Eye (tissue), 1 donor: ENCODE measurements at regions not wholly inside any gene's neighbourhood (a gene's known extent, or its start where the extent isn't known, plus 50 kb on each side); places are given as distances from the start of the nearest gene placed in this dataset.

Source experiments
- DNase-seq: peaks from one replicate; pipeline ENCODE4 v3.0.0-alpha.2; 2015

DNA sequence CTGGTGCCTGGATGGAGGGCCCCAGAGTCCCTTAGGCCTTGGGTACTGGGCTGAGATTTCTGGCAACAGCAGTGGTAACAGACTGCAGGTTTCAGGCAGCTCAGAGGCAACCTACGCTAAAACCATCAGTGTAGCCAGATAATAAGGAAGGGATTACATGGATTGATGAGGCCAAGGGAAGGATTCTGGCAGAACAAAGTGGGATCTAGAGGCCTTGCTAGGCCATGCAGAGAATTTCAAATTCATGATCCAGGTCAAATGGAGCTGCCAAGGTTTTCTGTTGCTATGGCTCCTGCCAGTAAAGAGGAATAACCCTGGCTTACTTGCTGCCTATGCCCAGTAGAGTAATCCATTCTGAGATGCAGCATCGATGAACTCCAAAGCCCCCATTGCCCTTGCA lies 445.7 kb downstream of the ADRA2A start:
- no peak for DNase-seq

DNA sequence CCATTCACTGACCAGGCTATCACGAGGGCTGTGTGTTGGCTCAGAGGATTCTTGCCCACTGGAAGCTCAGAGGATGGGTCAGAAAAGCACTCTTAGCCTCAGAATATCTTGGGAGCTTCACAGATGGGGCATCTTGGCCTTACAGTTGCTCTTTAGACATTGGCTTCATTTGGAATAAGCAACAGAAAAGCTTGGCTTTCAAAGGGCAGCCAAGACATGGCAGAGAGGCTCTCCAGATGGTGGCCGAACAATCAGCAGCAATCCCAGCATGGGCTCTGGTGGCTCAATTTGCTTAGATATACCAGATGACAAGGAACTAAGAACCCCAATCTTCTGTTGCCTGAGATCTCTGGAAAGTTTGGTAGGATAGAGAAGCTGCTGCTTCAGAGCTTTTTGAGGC lies 446.2 kb downstream of the ADRA2A start:
- DNase-seq = no peak

DNA sequence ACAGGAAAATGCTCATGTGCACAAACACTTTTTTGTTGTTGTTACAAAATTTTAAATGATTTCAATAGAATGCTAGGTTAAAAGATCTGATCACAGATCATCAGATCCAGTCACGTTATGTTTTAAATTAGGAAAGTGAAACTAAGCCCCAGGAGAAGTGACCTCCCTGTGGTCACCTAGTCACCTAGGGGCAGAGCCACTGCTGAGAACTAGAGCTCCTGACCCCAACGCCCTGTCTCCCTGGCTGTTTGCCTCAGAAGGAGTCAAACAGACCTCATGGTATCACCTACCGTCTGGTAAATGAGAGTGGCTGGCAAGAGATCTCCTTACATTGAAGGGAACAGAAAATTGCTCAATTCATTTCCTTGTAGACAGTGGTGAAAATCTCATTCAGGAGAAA lies 447.3 kb downstream of the ADRA2A start:
- no peak for DNase-seq

DNA sequence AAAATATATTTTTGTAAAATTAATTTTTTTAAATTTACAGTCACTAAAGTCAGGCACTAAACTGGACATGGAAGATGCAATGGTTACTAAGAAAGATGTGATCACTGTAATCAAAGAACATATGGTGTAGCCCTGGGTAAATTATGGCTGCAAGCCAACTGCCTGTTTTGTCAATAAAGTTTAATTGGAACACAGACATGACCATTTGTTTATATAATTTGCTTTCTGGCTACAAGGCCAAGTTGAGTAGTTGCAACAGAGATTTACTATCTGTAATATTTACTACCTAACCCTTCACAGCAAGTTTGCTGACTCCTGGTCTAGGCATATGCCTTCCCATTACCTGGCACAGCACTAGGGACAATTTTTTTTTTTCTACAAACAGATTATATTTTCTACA lies 448.9 kb downstream of the ADRA2A start:
- DNase-seq = no peak

DNA sequence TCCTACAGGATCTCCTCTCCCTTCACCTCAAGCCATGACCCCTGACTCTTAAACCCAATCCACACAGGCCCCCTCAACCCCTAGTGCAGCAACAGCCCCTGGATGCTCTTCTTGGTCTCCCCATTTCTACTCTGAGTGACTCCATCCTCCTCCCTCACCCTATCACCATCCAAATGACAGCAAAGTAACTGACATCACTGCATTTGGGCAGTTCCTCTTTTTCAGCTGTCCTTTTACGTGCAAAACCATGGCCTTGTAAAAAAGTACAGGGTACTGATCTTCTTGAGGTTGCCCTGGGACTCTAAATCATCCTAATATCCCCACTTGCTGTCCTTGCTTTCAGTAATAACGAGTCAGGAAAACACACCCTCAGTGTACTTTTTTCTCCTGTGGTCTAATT lies 454.9 kb downstream of the ADRA2A start:
- no peak for DNase-seq

DNA sequence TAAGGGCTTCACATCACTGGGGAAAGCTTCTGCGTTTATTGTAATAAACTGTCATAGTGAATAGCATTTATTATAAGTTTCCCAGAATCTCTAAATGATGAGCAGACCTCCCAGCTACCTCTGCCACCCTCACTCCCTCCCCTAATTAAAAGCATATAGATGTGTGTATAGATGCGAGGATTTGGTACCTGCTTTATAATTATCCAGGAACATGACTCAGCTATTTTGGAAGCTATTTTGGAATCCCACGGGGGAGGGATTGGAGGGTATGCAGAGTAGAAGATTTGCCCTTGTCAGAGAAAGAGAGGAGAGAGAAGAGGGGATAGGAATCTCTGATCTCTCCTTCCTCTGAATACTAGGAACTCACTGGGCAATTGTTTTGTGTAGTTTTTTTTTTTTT lies 455.3 kb downstream of the ADRA2A start:
- DNase-seq = no peak

DNA sequence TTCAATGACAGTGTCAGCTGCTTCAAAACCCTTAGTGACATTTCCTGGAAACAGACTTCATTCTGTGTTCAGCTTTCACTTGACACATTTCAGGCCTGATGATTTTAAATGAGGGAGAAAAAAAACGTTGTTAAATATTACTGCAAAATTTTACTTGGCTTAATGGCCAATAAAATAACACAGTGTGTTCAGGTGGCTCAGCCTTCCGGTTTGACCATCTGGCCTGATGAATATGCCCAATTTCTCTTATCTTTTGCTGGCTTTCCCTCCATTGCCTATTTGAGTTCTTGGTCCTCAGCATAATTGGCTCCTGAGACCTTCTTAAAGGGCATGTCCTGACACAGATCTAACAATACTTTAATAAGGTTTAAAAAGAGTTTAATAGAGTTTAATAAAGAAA lies 462.4 kb downstream of the ADRA2A start:
- DNase-seq = no peak

DNA sequence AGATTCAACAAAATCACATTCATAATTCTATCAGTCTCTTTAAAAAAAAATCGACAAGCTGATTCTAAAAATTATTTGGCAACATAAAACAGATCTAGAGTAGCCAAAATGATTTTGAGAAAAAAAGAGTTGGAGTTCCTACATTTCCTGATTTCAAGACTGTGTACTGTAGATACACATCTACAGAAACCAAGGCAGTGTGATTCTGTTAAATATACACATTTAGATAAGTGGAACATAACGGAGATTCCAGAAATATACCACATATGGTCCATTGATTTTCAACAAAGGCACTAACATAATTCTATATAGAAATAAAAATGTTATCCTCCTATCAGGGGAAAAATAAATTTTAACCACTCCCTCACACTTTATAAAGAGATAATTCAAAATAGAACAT lies 467.0 kb downstream of the ADRA2A start:
- DNase-seq = no peak

DNA sequence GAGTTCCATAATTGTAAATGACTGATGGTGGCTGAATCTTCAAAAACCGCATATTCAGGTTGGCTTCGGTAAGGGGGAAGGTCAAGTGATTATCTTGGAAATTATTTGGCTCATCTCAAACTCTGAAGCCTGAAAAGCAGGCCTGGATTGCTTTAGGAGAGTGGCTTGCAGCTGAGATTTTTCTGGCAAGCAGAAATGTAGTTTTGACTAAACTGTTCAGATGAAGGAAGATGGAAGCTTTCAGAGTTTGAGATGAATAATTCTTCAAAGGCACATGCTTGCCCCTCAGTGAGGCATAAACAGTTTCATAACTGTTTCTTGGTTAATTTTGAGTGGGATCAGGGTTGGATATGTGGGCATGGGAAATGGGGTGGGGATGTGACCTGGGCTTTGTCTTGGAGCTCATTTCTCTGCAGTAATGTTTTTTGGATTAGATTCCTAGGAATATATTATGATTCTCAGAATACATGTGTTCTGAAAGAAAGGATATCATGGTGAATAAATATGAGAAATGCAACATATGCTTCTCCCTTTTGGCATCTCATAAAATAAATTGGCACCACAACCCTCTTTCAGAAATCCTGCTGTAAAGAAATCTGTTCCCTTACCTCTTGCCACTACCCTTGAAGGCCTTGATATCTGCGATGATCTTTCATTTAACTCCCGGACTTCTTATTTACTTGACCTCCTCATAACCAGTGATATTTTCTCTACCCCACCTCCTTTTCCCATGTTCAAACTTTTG lies 469.2 kb downstream of the ADRA2A start:
- no peak for DNase-seq

DNA sequence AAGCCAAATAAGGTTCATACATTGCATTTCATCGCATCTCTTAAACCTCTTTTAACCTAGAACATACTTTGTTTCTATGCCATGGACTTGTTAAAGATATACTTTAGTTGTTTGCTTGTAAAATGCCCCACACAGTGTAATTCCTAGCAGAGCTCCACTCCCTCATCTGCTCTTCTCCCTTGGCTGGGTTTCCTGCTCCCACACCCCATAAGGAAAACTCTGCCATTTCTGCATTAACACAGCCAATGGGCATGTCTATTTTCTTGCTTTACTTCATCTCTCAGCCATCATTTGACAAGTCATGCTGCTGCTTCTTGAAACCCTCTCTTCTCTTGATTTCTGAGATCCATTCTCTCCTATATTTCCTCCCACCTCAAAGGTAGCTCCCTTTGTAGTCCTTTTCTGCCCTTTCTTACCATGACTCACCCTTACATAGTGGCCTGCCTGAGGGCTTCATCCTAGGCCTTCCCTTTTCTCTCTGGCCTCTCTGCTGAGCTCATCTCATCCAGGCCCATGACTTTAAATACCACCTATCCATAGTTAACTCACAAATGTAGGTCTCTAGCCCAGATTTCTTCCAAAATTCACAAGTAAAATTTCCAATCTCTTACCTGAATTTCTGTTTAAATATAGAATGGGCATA lies 471.4 kb downstream of the ADRA2A start:
- DNase-seq = no peak

DNA sequence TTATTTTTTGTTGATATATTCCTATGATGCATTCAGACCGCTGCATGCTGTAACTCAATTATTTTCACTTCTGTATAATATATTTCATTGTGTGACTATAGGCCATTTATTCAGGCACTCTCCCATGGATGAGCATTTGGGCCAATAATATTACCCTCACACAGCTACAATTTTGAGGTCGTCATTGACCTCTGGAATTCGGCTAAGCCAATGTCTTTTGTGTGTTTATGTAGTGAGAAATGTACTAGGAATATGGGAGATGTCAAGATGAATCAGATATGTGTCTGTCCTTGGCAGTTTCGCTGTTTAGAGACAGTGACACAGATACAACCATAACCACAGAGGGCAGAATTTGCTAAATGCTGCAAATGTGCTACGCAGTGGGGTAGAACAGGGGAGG lies 474.2 kb downstream of the ADRA2A start:
- peak; percentile 19 for DNase-seq

DNA sequence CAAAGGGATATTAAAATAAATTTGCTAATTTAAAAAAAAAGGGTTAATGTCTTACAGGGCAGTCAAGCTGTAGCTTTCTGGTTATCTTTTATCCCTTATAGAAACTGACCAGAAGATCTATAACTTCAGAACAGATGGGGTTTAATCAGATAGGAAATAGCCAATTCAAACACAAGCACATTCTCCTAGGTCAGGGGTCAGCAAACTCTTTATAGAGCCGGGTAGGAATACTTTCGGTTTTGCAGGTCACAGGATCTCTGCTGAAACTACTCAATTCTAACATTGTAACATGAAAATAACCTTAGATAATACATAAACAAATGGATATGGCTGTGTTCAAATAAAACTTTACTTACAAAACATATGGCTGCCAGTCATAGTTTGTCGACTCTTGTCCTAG lies 479.8 kb downstream of the ADRA2A start:
- DNase-seq = no peak

DNA sequence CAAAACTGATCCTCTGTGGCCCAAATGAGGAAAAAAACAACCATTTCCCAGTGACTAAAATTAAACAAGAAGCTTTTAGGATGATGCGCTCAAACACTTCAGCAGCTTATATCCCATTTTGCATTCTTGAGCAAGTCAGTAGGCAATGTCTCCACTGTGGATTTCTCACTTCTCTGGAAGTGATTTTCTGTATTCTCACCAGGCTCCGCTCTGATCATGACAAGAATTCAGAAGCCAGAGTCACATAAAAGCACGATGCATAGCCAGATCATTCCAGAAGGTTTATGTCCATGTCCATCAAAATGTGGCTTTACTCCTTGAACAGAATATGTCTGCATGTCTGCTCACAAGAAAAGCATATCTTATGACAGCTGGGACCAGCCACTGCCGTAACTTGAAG lies 481.4 kb downstream of the ADRA2A start:
- no peak for DNase-seq

DNA sequence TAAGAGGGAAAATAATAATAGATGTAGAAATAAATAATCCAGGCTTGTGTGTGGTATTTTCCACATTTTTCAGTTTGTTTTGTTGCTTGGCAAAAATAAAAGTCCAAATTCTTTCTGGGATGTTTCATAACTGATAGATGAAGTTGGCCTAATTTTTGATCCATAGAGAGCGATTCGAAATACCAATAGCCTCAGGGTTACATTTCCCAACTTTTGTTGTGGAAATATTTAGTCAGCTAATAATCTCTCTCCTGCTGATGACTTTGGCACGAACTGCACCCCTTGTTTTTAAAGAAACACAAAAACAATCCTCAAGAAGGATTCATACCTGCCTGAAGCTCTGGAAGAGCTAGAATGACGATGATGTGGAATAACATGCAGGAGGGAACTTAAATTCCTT lies 483.2 kb downstream of the ADRA2A start:
- no peak for DNase-seq

DNA sequence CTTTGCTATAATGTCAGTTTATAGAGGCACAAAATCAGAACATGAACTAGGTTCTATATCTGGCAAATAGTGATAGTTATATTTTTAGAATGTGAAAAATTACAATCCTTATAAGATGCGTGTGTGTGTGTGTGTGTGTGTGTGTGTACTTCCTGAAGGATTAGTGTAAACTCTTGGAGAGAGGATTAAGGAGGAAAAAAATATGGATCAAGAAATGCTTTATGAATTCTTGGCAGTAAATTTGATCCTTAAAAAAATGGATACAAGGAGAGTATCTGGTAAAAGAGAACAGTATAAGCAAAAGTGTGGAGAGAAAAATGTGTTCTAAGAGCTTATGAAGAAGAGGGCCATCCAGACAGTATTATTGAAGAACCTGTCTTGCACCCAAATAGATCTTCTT lies 484.3 kb downstream of the ADRA2A start:
- no peak for DNase-seq

DNA sequence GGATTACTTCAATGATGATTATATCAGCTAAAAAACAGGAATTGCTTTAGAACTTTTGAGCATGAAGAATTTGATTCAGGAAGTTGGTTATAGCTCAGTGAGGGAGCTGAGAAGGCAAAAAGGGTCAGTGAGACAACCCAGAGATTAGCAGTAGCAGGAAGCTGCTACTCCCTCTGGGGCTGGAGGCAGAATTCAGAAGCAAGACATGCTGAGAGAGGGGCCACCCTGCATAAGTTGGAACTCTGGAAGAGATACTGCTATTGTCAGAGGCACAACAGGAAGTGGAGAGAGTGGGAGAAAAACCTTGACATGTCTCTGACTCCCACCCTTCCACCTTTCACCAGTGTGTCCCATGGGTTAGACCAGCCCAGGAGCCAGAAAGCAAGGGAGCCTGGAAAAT lies 488.7 kb downstream of the ADRA2A start:
- no peak for DNase-seq

DNA sequence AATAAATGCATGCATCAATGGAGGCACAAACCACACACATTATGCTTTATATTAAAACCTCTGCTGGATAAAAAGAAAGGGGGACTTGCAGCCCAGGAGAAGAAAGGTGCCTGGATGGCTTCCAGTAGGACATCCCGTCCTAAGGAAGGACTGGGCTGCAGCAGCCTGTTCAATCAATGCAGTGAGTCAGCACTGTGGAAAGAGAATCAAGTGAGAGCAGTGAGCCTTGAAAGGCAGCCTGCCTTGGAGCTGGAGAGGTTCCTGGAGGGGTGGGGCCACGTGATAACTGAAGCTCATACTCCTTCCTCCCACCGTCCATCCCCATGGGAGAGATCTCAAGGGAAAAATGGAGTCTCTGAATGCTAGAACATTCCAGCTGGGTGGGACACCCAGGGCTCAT lies 501.2 kb downstream of the ADRA2A start:
- DNase-seq = no peak

DNA sequence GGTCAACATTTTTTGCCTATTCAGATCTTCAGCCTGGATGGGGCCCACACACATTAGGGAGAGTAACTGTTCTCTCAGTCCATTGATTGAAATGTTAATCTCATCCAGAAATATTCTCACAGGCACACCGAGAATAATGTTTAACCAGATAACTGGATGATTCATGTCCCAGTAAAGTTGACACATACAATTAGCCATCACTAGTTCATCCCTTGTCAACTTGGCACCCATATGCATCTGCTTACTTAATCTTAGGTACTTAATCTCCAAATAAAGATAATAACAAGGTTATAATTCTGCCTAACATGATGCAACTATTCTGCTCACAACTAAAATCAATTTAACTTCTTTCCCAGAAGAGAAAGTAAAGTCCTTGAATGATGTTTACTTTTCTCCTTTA lies 502.6 kb downstream of the ADRA2A start:
- DNase-seq = no peak

DNA sequence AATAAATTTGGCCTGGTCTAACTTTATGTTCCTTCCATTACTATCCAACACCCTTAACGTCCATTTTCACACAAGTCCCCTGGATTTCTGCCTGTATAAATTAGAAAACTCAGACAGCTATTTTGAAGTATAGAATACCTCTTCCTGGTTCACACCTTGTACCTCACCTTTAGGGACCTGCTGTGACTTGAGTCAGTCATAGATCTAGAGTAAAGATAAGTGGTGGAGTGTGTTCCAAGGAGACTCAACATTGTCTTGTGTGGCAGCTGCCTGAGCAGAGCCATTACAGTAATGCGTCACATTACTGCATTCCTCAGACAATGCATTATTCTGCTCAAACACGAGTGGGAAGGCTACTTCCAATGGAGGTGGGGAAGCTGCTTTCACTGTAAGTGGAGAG lies 513.9 kb downstream of the ADRA2A start:
- DNase-seq = no peak

DNA sequence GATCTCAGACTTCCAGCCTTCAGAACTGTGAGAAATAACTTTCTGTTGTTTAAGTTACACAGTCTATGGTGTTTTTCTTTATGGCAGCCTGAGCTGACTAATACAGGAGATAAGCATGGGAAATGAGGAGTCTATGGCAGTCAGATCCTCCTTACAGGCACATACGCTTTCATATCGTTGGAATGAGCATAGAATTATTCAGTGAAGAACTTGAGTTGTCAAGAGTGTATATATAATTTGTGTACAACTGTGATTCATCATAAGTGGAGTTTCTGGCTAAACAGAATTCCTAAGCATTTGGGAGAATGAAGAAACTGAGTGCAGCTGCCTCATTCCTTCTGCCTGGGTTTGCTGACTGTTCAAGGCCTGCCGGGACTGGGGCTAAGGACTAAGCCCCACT lies 516.7 kb downstream of the ADRA2A start:
- no peak for DNase-seq

DNA sequence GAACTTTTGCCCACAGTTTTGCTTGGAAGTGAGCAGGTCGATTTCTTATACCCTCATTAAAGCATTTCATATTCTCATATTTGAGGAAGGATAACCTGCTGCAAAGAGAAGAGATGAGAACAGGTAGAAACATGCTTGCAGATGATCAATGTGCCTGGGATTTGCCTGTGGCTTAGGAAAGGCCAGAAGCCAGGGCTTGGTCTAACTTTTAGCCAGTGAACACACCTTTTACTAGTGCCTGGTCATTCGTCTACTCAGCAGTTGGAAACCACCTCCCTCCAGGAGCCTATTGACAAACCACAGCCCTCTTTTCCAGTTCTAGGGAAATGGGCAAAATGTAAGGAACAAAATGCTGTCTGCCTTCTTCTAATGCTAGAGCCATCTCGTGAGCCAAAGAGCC lies 518.3 kb downstream of the ADRA2A start:
- no peak for DNase-seq

DNA sequence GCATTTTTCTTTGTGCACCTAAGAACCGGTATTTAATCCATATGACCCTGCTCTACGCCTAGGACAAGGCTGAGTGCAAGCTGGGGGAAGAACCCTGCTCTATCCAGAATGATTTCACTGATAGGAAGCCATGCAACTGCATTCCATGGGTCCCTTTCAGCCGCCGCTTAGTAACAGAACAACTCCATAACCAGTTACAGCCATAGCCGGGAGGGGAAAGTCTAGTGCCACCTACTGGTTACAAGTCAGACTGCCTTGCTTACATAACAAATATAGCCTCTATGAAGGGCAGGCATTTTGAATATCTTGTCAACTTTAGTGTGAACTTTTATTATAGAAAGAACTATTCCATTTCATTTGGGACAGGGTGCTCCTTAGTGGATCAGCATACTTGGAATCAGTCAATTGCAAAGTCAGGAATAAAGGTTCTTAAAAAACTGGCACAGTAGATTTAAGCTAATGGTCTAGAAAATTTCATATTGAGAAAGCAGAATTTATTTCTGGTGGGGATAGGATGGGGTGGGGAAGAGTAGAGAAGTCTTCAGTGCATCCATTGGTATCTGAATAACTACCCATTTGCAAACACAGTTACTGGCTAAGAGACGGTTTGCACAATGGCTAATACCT lies 521.7 kb downstream of the ADRA2A start:
- peak; percentile 87 for DNase-seq

DNA sequence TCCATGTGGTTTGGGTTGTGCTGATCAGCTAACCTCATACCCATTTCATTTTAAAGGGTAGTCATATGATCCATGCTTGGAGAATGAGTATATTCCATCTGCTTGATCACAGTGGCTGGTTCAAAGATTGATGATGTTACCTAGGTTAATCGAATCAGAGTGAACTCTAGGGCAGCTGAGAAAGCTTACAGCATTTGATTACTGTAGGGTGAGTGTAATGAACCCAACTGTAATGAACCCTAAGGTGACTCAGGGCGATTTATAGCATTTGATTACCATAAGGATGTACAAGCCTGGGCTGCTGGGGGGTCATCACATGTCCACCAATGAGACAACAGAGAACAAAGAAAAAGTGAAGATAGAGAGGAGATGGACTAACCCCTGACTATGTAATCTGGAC lies 523.1 kb downstream of the ADRA2A start:
- DNase-seq = no peak

DNA sequence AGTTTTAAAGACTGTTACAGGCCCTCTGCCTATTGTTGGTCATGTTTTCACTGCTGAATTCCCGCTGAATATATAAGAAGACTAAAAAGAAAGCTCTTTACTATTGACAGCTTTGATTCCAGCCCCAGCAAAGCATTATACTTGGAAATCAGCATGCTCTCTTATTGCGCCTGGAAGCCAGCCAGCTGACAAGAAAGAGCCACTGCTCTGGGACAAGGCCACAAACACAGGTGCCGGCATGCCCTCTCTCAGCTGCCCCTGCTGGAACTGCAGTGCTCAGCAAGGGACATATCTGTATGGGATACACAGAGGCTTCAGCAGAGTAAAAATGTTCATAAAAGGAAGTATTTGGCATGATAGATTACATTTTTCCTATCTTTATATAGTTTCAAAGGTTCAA lies 523.9 kb downstream of the ADRA2A start:
- DNase-seq = no peak

DNA sequence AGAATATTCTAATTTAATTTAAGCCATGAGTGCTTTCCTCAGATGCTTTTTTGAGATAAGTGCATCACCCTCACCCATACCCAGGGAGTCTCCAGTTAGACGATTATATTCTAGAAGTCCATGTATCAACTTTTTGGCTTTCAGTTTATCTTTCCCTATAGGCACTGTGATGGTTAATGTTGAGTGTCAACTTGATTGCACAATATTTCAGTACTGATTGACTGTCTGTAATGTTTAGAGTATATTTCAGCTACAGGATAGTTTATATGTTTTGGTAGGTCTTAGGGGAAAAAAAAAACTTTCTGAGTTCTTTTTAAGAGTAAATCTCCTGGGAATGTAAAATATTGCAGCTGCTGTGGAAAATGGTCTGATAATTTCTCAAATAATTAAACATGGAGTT lies 535.4 kb downstream of the ADRA2A start:
- DNase-seq = no peak
